Coronary artery (tissue), 2 donors: ENCODE measurements at regions not wholly inside any gene's neighbourhood (a gene's known extent, or its start where the extent isn't known, plus 50 kb on each side); places are given as distances from the start of the nearest gene placed in this dataset.

Experiments
- DNase-seq: peaks from one replicate; pipeline ENCODE4 v3.0.0-alpha.2; 2017; ENCODE audit warnings: low spot score
- H3K27ac ChIP-seq, 2 donors: fragments of 200-600 bp; sonication (generic); one replicate each; pipeline ENCODE4 v1.5.1; 2016 to 2019
- H3K4me3 ChIP-seq: fragments of 200-600 bp; sonication (generic); 2 replicates; pipeline ENCODE4 v1.5.1; 2016; ENCODE audit warnings: mild to moderate bottlenecking, moderate library complexity
- CTCF ChIP-seq: fragments of 200-600 bp; sonication (generic); IDR thresholded peaks from one replicate; pipeline ENCODE4 v1.5.1; 2019; ENCODE audit warnings: antibody characterized with exemption

DNA sequence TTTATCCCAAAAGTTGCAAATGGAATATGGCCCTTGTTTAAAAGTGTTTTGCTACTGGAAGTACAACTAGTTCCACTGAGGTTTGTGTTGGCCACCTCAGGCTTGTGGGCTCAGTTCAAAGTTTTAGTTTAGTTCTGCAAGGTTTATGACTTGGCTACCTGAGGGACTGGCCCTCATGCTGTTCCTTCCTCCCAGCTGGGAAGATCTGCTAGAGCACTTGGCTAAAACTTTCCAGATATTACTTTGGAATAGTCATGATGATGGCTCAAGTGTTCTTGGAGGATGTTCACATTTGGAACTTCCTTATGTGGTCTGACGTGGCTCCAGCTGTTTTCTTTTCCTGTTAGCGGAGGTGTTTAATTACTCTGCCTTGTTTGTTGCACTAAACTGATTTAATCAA lies 110.2 kb upstream of the IVNS1ABP start:
- Histone ChIP-seq H3K4me3 (no peak overlapping the region), H3K27ac (peak overlapping the region in 1 of 2 donors; percentile 24)
- no peak for TF ChIP-seq CTCF
- DNase-seq: no peak

- no peak for TF ChIP-seq CTCF
- Histone ChIP-seq H3K4me3 (no peak overlapping the region), H3K27ac (peak overlapping the region in 1 of 2 donors; percentile 24)
- no peak for DNase-seq
Measured at GRCh38 chr1:185426848-185427247, 109.8 kb upstream of the IVNS1ABP start.

- Histone ChIP-seq H3K27ac (no peak overlapping the region), H3K4me3 (no peak overlapping the region)
- DNase-seq: no peak
- TF ChIP-seq CTCF: no peak
Measured at GRCh38 chr1:185425163-185425562, 108.1 kb upstream of the IVNS1ABP start.

DNA sequence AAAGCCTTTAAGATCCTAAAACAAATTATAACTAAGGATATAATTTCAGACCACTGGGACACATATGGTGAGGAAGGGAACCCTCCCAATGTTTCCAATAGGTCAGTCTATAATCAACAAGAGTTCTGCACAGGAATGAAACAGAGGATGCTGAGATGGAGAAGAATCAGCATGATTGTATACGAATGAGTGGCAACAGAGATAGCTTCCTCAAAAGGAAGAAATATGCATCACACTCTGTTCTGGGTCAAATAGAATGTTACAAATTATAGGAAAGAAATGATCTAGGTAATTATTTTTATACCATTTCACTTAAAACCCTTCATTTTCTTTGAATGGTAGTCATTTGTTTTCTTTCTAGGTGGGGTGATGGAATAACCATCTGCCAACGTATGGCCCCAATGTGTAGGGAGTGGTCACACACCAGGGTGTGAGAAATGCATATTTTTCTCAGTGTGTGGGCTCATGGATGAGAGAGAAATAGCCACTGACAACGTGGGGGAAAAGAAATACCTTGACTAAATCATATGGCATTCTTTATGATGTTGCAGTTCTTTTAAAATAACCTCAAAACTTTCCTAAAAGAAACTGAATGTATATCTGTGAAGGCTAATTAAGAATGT lies 104.6 kb upstream of the IVNS1ABP start:
- Histone ChIP-seq H3K4me3 (no peak overlapping the region), H3K27ac (no peak overlapping the region)
- no peak for TF ChIP-seq CTCF
- no peak for DNase-seq

DNA sequence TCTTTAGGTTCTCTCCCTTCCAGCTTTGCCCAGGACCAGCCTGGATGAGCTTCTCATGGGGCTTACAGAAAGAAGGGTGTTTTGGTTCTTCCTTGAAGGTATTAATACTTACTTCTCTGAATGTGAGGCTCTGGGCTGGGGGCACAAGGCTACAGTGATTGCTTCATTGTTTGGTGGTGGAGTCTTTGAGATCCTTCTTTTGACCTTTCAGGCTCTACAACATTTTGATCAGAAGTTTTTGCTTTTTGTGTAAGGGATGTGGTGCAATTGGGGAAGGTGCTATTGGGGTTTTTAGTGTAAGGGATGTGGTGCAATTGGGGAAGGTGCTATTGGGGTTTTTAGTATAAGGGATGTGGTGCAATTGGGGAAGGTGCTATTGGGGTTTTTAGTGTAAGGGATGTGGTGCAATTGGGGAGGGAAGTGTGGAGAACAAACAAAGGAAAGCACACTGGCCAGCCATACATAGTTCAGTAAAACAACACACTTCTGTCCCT lies 103.6 kb upstream of the IVNS1ABP start:
- TF ChIP-seq CTCF: no peak
- Histone ChIP-seq H3K27ac (no peak overlapping the region), H3K4me3 (no peak overlapping the region)
- DNase-seq: no peak

DNA sequence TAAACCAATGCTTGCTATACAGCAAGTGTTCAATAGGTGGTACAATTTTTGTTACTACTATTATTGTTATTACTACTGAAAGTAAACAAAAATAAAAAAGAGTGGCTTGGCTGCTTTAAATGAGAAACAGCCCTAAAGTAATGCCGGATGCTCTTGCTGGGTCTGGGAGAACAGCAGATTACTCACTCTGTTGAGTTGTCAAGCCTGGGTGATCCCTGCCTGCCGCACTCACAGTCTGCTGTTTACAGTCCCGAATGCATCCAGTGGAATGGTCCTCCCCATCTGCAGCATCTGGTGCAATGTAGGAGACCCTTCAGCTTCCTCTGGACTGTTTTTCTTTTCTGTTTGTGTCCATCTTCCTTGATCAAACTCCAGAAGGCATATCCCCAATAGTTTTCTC lies 102.7 kb upstream of the IVNS1ABP start:
- DNase-seq: no peak
- no peak overlapping the region for H3K4me3 ChIP-seq

More for the DNA sequence above, 102.7 kb upstream of the IVNS1ABP start:
- no peak for TF ChIP-seq CTCF
- no peak overlapping the region for H3K27ac ChIP-seq
